HepG2 (cell line): ENCODE measurements at regions not wholly inside any gene's neighbourhood (a gene's known extent, or its start where the extent isn't known, plus 50 kb on each side); places are given as distances from the start of the nearest gene placed in this dataset.

Experiments used
- IRX3 ChIP-seq: sonication (generic); formaldehyde crosslinking; IDR thresholded peaks from 2 replicates; pipeline ENCODE4 v1.8.1; 2023; ENCODE audit warnings: mild to moderate bottlenecking, low read depth, missing genetic modification reagents, borderline replicate concordance
- KMT2B ChIP-seq: IDR thresholded peaks from 2 replicates; pipeline ENCODE4 v1.6.1; 2016; ENCODE audit warnings: missing genetic modification reagents, missing compliant biosample characterization
- NCOA2 ChIP-seq: sonication (generic); formaldehyde crosslinking; IDR thresholded peaks from 2 replicates; pipeline ENCODE4 v1.8.0; 2022; ENCODE audit warnings: inconsistent platforms
- PTBP1 ChIP-seq: fragments of 200-400 bp; formaldehyde crosslinking; IDR thresholded peaks from 2 replicates; pipeline ENCODE4 v1.6.1; 2018; ENCODE audit warnings: low read length, low read depth; ENCODE audit not compliant: poor library complexity, severe bottlenecking
- SRSF9 ChIP-seq: fragments of 200-400 bp; formaldehyde crosslinking; IDR thresholded peaks from 2 replicates; pipeline ENCODE4 v1.6.1; 2018; ENCODE audit warnings: borderline replicate concordance, mild to moderate bottlenecking, low read depth, low read length; ENCODE audit not compliant: insufficient read depth, poor library complexity, severe bottlenecking
- ZBTB21 ChIP-seq: sonication (generic); formaldehyde crosslinking; IDR thresholded peaks from 2 replicates; pipeline ENCODE4 v1.4.0; 2020; ENCODE audit warnings: missing genetic modification reagents
- ZNF407 ChIP-seq: sonication (generic); formaldehyde crosslinking; IDR thresholded peaks from one replicate; pipeline ENCODE4 v1.5.1; 2020; ENCODE audit warnings: mild to moderate bottlenecking, missing genetic modification reagents; ENCODE audit errors: not compliant biosample characterization
- ZNF644 ChIP-seq: IDR thresholded peaks from 2 replicates; pipeline ENCODE4 v1.6.1; 2016; ENCODE audit warnings: low read depth
- ZNF646 ChIP-seq: sonication (generic); formaldehyde crosslinking; IDR thresholded peaks from 2 replicates; pipeline ENCODE4 v1.9.0; 2021; ENCODE audit warnings: mild to moderate bottlenecking, missing genetic modification reagents
- ZNF878 ChIP-seq: sonication (generic); formaldehyde crosslinking; IDR thresholded peaks from 2 replicates; pipeline ENCODE4 v1.8.1; 2023; ENCODE audit warnings: mild to moderate bottlenecking, missing genetic modification reagents, moderate library complexity
- ZNF879 ChIP-seq: sonication (generic); formaldehyde crosslinking; IDR thresholded peaks from 2 replicates; pipeline ENCODE4 v1.8.1; 2023; ENCODE audit warnings: missing genetic modification reagents
- TF ChIP-seq, protein P1 (sequence below): IDR thresholded peaks from 2 replicates; pipeline ENCODE4 v1.6.1; 2012; ENCODE audit warnings: low read depth, low read length, improper control_type of control experiment

DNA sequence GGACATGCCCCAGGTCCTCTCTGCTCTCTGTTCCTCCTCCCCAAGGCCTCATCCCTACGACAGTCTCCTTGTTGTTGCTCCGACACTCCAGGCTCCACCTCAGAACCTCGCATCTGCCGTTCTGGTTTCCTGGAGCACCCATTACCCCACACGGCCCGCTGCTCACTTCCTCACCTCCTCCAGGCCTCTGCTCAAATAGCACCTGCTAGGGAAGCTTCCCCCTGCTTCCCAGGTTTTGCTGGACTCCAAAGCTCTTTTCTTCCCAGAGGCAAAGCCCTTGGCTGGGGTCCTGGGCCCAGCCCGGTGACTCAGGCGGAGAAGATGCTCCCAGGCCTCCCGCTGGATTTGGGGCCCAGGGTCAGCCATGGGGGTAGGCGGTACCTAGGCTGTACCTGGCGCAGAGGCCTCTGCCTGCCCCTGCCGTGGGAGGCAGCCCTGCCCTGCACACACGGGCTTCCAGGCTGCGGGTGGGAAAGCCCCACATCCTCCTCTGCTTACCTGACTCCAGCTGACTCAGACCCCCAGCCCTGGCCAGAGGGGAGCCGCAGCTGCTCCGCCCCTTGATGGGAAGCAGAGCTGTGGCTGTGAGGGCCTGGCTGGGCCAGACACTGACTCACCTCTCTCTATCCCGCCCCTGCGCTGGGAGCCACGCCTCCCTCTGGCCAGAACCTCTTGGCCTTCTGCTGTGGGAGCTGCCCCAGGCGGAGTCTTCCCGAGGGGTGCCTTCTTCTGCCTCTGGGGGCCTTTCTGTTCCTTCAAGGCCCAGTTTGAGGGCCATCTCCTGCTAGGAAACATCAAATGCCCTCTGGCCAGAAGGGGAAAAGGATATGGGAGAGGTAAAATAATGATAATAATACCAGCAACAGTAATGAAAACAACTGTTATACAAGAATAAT is 130.5 kb downstream of the CEBPB start (continued):
- TF ChIP-seq ZNF407 (CRISPR knock-in tag) (peak; percentile 96), ZNF878 (CRISPR knock-in tag) (peak; percentile 80; the same call in 1 of the 2 replicates), NCOA2 (CRISPR knock-in tag) (peak; percentile 76), SRSF9 (no peak), KMT2B (CRISPR knock-in tag) (peak; percentile 60), ZBTB21 (CRISPR knock-in tag) (no peak), PTBP1 (no peak), ZNF879 (CRISPR knock-in tag) (no peak), ZNF646 (CRISPR knock-in tag) (no peak), ZNF644 (CRISPR knock-in tag) (no peak), IRX3 (CRISPR knock-in tag) (0 out of 2 replicates have a peak, but pooled peaks have one; percentile 68)
- TF ChIP-seq, protein P1, sequence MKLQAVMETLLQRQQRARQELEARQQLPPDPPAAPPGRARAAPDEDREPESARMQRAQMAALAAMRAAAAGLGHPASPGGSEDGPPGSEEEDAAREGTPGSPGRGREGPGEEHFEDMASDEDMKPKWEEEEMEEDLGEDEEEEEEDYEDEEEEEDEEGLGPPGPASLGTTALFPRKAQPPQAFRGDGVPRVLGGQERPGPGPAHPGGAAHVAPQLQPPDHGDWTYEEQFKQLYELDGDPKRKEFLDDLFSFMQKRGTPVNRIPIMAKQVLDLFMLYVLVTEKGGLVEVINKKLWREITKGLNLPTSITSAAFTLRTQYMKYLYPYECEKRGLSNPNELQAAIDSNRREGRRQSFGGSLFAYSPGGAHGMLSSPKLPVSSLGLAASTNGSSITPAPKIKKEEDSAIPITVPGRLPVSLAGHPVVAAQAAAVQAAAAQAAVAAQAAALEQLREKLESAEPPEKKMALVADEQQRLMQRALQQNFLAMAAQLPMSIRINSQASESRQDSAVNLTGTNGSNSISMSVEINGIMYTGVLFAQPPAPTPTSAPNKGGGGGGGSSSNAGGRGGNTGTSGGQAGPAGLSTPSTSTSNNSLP, result no peak
